HG03103 (cell line): ENCODE measurements at regions not wholly inside any gene's neighbourhood (a gene's known extent, or its start where the extent isn't known, plus 50 kb on each side); places are given as distances from the start of the nearest gene placed in this dataset.

ENCODE experiments used
- ATAC-seq: cut with Tn5 transposase; IDR thresholded peaks from one replicate; pipeline ENCODE4 v1.9.1; 2021; ENCODE audit warnings: low read depth; ENCODE audit not compliant: unreplicated experiment

DNA sequence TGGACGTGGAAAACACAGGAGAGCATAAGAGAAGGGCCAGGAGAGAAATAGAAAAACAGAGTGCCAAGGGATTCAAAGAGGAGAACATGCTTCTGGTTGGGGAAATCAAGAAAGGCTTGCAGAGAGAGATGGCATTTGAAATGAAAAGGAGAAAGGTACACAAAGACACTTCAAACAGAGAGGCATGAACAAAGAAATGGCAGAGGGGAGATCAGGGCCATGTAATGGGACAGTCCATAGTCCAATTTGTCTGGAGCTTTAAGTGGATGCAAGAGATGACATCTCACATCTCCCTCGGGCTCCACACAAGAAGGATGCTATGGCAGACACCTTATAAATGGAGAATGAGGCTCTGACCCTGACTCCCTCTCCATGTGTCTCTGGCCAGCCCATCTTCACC lies 331.1 kb downstream of the MLLT3 start:
- no peak for ATAC-seq

DNA sequence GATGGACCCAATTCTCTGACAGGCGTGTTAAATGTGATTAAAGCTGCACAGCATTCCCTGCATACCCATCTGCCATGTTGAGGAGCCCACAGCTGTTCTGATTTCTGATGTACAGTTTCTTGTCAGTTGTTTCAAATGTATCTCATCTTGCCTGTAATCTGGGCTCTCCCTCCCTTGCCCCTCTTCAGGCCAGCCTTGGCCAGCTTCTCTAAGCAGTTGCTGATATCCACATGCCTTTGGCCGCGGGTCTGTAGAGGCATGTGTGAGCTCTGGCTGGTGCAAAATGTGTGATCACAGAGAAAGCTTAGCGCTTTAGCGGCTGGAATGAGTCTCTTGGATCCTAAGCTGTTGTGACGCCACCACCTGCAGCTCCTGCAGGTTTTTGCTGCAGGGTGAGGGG lies 332.0 kb downstream of the MLLT3 start:
- ATAC-seq, result no peak

GRCh38 chr9:20289423-20290010 lies 332.8 kb downstream of the MLLT3 start:
- ATAC-seq, result no peak

GRCh38 chr9:20286969-20287368 lies 335.3 kb downstream of the MLLT3 start:
- ATAC-seq, result no peak

DNA sequence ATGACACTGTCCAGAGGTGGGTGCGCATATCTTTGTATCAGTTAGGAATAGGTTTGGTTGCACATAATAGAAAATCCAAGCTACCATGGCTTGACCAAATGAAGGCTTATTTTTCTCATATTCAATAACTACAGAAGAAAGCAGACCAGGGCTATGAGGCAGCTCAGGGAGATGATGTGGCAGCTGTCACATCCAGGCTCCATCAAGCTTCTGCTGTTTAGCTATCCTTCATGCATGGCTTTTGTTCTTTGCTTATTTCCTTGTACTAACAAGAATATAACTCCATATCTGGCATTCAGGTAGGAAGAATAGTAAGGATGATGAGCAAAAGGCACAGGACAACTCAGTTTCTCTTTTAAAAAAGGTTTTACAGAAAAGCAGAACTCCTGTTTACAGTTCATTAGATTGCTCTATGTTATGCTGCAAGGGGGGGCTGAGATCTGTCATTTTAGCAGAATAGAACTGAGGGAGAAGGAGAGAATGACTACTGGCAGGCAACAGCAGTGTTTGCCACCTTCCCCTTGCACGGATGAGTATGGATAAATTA lies 336.1 kb downstream of the MLLT3 start:
- no peak for ATAC-seq

- ATAC-seq, result no peak
These were observed 337.6 kb downstream of the MLLT3 start for GRCh38 chr9:20284601-20285289.

GRCh38 chr9:20280330-20280729 lies 342.0 kb downstream of the MLLT3 start:
- ATAC-seq, result no peak

DNA sequence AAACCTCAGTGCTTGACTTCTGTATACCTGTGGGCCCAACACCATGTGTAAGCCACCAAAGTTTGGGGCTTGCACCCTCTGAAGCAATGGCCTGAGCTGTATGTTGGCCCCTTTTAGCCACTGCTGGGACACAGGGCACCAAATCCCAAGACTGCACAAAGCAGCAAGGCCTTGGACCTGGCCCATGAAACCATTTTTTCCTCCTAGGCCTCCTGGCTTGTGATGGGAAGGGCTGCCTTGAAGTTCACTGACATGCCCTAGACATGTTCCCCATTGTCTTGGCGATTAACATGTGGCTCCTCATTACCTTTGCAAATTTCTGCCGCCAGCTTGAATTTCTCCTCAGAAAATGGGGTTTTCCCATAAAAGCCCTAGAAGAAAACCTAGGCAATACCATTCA lies 345.5 kb downstream of the MLLT3 start:
- no peak for ATAC-seq

DNA sequence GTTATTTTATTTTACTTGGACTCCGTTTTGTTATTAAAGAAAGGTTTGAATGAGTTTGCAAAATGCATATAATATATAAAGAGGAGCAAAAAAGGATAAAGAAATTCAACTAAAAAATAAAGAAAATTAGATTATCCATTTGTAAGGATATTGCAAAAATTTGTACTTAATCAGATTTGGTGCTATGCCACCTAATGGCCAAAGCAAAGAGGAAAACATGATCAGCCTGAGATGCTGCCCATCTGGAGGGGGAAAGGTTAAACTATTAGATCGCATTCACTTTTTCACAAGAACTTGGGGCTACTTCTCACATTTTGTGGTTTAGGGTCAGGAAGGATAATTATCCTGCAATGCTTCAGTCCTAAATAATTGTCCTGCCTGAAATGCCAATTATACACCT lies 350.6 kb downstream of the MLLT3 start:
- ATAC-seq, result no peak

DNA sequence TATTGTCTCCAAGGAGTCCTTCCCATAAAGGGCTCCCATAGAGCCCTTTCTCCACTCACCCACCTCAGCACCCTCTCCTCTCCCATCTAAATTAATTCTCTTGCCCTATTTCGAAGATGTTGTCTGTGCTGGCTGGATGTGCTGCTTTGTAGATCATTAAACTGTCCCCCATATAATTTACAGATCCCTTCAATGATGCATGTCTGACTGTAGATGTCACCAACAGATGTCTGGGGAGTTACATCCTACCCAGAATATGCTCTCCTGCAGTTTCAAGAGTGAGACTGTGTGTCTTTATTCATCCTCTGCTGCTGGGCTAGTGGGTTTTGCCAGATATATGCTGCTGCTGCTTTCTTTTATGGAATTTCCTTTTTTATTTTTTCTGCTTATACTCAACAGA lies 351.2 kb downstream of the MLLT3 start:
- ATAC-seq, result no peak

- no peak for ATAC-seq
These were observed 352.1 kb downstream of the MLLT3 start for GRCh38 chr9:20270161-20270560.

DNA sequence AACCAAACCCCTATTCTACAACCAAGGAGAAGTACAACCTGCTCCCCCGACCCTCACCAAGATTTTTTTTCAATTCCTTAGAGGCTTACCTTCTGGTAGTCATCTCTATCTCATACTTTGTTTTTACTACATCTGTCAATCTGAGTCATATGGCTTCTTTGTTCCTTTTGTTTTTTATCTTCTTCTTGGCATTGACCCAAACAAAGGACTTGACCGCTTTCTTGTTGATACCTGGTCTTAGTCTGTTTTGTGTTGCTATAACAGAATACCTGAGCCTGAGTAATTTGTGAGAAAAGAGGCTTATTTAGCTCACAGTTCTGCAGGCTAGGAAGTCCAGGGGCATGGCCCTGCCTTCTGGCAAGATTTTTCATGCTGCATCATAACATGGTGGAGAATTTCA lies 352.7 kb downstream of the MLLT3 start:
- ATAC-seq, result no peak

- no peak for ATAC-seq
These were observed 357.4 kb downstream of the MLLT3 start for GRCh38 chr9:20264896-20265295.

GRCh38 chr9:20262611-20263010 lies 359.7 kb downstream of the MLLT3 start:
- no peak for ATAC-seq

- no peak for ATAC-seq
These were observed 365.9 kb downstream of the MLLT3 start for GRCh38 chr9:20256284-20256948.

- no peak for ATAC-seq
These were observed 367.2 kb downstream of the MLLT3 start for GRCh38 chr9:20255052-20255451.

DNA sequence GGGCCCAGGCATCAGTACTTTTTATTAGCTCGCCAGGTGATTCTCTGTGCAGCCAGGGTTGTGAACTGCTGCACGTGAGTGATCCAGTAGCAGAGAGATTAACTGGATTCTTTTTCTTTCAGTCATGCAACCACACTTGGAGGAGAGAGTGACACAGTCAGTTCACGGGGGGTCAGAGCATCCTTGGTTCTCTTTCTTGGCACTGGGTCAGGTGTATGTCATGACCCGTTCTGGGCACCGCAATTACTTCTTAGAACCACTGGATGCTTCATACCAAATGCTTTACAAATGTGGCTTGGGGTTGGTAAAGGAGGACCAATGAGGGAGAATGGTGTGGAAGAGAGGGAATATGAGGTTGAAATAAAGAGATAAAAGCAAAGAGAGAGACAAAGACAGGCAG lies 368.7 kb downstream of the MLLT3 start:
- ATAC-seq, result no peak

GRCh38 chr9:20252778-20253177 lies 369.5 kb downstream of the MLLT3 start:
- ATAC-seq, result no peak

DNA sequence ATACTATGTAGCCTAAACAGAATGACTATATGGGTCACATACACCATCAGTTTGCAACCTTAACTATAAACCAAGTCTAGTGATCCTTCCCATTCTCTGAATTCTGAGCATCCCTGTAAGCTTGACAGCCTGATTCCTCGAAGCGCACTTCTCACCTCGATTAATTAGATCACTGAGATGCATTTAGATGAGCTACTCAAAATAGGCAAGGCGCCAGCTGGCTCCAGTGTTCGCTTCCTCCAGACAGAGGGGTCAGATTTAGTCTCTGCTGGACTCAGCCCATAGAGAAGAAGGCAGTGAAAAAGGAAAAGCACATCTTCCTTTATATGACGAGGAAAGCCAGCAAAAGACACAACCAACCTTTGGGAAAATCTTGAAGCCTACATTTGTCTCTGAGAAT lies 371.5 kb downstream of the MLLT3 start:
- no peak for ATAC-seq

DNA sequence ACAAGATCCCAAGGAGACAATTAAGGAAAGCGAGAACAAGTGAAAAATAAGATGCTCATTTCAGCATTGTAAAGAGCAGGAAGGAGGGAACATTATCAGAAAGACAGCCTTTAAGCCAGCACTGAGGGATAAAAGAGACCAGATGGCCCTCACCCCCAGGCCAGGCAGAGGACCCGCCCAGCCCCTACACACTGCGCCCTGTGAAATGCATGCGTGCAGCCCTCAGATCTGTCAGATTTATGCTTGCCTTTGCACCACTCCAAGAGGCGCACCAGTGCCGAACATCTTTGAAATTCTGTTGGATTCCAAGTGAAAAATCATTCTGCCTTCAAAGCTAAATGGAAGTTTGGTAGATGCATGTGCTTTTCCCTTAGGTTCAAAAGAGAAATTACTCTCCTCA lies 378.0 kb downstream of the MLLT3 start:
- no peak for ATAC-seq

DNA sequence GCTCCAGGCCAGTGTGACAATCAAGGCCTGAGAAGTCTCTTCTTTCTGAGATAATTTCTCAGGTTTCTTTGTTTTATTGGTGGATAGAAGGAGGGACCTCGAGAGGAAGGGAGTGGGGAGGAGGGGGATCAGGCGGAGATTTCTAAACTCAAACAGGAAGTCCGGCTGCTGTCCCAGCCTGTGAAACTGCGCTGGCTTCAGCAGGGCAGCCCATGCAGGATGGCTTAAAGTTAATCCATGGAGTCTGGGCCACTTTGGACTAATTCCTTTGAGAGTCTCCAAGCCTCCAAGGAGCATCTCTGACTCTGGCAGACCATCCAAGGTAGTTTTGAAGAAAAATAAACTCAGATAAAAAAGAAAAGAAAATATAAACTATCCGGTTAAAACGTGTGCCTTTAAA lies 378.5 kb downstream of the MLLT3 start:
- ATAC-seq, result no peak
